ENCODE measurements at regions not wholly inside any gene's neighbourhood (a gene's known extent, or its start where the extent isn't known, plus 50 kb on each side); places are given as distances from the start of the nearest gene placed in this dataset.
"Not testable (repeated sequence)": the region's sequence is repeated elsewhere in the genome, so short reads cannot be mapped to it uniquely, and the experiment has no call there.

DNA sequence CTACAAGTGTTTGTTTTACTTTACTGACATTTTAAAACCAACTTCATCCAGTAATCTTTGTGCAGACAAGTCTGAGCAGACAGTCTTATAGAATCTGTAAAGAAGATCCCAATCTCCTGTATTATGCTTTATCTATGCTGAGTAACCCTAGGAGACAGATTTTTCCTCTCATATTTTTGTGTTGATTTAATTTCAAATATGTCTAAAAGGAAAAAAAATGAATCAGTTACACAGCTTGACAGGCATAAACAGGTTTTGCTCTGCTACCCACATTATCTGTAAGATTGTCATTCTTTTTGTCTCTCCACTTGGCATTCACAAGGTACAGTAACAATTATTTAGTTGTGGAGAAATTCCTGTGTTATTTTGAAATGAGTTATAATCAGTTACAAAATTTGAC lies 415.0 kb downstream of the NYAP2 start:
- no peak overlapping the region for H3K27ac Mint-ChIP-seq
- no peak for DNase-seq (ENCODE audit: low spot score)
- no peaks in the 10 kb centered on the region for H3K9me3 Mint-ChIP-seq
- H3K4me3 Mint-ChIP-seq = no peak overlapping the region
- no peaks in the 10 kb centered on the region for H3K4me1 Mint-ChIP-seq (ENCODE audit: low read depth)
- no peaks in the 10 kb centered on the region for H3K36me3 Mint-ChIP-seq (ENCODE audit: low read depth)
- no peaks in the 10 kb centered on the region for H3K27me3 Mint-ChIP-seq (ENCODE audit: low read depth)

DNA sequence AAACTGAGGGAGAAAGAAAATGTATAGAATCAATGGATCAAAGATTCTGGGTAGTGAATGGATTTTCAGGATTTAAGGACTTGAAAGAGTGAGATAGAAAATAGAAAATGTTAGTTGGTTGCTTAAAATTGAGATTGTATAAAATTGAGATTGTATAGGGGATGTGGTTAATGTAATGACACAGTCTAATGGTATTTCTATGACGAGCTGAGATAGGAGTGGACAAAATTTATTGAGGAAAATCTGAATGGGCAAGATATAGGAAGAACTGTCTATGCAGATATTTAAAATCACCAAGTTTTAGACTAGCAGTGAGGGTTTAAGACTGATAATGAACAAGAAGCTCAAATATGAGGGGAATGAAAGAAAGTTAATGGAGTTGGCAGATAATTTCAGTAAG lies 406.6 kb downstream of the NYAP2 start:
- no peaks in the 10 kb centered on the region for H3K4me1 Mint-ChIP-seq (ENCODE audit: low read depth)
- H3K9me3 Mint-ChIP-seq = no peaks in the 10 kb centered on the region
- no peak for DNase-seq (ENCODE audit: low spot score)
- no peaks in the 10 kb centered on the region for H3K27me3 Mint-ChIP-seq (ENCODE audit: low read depth)
- H3K36me3 Mint-ChIP-seq (ENCODE audit: low read depth) = no peaks in the 10 kb centered on the region
- no peak overlapping the region for H3K27ac Mint-ChIP-seq
- H3K4me3 Mint-ChIP-seq = no peak overlapping the region

DNA sequence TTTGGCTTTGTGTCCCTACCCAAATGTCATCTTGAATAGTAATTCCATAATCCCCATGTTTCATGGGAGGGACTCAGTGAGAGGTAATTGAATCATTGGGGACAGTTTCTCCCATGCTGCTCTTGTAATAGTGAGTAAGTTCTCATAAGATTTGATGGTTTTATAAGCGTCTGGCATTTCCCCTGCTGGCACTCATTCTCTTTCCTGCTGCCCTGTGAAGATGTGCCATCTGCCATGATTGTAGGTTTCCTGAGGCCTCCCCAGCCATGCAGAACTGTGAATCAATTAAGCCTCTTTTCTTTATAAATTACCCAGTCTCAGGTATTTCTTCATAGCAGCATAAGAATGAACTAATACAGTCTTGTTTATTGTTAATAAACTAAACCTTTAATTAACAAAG lies 402.6 kb downstream of the NYAP2 start:
- H3K27ac Mint-ChIP-seq; H3K4me3 Mint-ChIP-seq; H3K9me3 Mint-ChIP-seq; H3K27me3 Mint-ChIP-seq (ENCODE audit: low read depth); H3K36me3 Mint-ChIP-seq (ENCODE audit: low read depth); DNase-seq (ENCODE audit: low spot score); H3K4me1 Mint-ChIP-seq (ENCODE audit: low read depth): not testable (repeated sequence)

DNA sequence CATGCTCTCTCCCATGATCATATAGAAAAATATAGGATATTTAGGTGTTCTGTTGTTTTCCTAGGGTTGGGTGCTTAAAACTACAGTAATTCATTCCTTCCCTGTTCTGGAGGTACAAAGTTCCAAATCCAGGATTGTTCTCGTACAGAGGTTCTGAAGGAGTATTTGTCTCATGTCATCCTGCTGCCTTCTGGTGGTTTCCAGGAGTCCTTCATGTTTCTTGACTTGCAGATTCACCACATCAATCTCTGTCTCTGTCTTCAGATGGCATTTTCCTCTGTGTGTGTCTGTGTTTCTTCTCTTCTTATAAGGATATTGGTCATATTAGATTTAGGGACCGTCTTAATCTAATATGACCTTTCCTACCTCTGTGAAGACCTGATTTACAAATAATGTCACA lies 397.9 kb downstream of the NYAP2 start:
- no peaks in the 10 kb centered on the region for H3K27me3 Mint-ChIP-seq (ENCODE audit: low read depth)
- H3K27ac Mint-ChIP-seq = no peak overlapping the region
- no peak for DNase-seq (ENCODE audit: low spot score)
- H3K36me3 Mint-ChIP-seq (ENCODE audit: low read depth) = no peaks in the 10 kb centered on the region
- no peaks in the 10 kb centered on the region for H3K9me3 Mint-ChIP-seq
- H3K4me3 Mint-ChIP-seq = no peak overlapping the region
- H3K4me1 Mint-ChIP-seq (ENCODE audit: low read depth) = no peaks in the 10 kb centered on the region

DNA sequence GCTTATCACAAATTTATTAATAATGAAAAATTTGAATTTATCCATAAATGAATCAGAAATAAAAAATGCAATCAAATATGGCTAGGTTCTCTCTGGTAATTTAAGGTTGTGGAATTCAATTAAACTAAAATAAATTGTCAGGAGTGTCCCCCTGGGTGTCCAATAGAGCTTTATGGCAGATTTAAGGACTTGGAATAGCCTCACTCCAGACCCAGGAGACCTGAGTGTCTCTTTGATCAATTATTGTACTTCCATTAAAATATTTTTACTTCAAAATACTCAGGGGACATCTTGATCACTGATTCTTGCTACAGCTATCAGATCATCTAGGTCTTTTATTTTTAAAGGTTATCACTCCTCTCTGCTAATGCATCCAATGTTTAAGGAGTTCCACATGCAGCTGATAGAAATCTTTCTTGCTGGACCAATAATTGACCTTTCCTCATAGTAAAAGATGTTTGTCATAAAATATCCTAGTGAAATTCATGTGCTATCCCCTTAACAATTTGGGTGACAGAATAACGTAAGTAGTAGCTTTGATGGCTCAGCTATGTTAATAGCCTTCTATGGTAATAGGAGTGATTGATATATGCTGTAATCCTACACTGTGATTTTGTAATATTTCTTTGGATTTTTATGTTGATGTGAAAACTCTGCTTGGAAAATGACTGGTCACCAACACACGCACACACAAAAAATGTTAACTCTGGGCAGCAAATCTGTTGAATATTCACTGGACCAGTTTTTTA lies 395.3 kb downstream of the NYAP2 start:
- Mint-ChIP-seq H3K4me1 (ENCODE audit: low read depth) (no peaks in the 10 kb centered on the region), H3K9me3 (no peaks in the 10 kb centered on the region), H3K27me3 (ENCODE audit: low read depth) (no peaks in the 10 kb centered on the region), H3K4me3 (no peak overlapping the region), H3K36me3 (ENCODE audit: low read depth) (no peaks in the 10 kb centered on the region), H3K27ac (no peak overlapping the region)
- no peak for DNase-seq (ENCODE audit: low spot score)

DNA sequence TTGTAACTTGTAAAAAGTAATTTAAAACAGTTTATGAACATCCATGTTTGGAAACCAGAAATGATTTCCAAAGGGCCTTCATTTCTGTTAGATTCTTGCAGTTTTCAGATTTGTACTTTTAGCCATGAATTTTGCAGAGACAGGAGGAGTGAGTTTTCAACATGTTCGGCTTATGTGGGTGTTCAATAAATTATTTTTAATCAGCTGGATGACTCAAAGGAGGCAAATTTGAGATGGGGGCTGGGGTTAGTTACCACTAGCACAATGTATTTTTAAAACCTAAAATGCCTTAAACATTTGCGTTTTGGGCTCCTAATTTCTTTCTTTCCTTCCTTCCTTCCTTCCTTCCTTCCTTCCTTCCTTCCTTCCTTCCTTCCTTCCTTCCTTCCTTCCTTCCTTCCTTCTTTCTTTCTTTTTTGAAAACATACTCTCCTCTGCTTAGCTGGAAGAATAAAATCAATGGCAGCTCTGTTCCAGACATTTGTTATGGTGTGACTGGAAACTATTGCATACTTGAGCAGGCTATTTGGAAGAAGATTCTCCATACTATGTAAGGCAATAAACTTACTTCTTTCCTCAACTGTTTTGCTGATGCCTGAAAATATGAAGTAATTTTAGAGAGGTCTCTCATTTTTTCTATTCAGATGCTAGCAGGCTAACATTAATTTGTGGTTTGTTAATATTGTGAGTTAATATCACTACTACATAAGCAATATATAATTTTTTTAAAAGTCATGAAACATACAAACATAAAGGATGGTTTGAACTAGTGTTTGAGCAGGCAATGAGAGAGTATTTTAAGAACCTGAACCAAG lies 394.4 kb downstream of the NYAP2 start:
- Mint-ChIP-seq H3K4me3 (no peak overlapping the region), H3K4me1 (ENCODE audit: low read depth) (no peaks in the 10 kb centered on the region), H3K36me3 (ENCODE audit: low read depth) (no peaks in the 10 kb centered on the region), H3K27me3 (ENCODE audit: low read depth) (no peaks in the 10 kb centered on the region), H3K9me3 (no peaks in the 10 kb centered on the region), H3K27ac (no peak overlapping the region)
- DNase-seq (ENCODE audit: low spot score) = no peak

DNA sequence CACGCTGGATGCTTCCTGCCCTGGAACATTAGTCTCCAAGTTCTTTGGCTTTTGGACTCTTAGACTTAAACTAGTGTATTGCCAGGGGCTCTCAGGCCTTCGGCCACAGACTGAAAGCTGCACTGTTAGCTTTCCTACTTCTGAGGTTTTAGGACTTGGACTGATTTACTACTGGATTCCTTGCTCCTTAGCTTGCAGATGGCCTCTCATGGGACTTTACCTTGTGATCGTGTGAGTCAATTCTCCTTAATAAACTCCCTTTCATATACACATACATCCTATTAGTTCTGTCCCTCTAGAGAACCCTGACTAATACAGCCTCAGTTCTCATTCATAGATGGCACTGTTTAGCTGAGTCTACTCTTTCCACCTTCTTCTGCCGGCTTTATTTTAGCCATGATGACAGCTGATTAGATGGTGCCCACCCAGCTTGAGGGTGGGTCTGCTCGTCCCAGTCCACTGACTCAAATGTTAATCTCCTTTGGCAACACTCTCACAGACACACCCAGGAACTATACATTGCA lies 389.1 kb downstream of the NYAP2 start:
- H3K27ac Mint-ChIP-seq = no peak overlapping the region
- no peaks in the 10 kb centered on the region for H3K4me1 Mint-ChIP-seq (ENCODE audit: low read depth)
- no peaks in the 10 kb centered on the region for H3K36me3 Mint-ChIP-seq (ENCODE audit: low read depth)
- no peaks in the 10 kb centered on the region for H3K27me3 Mint-ChIP-seq (ENCODE audit: low read depth)
- no peak for DNase-seq (ENCODE audit: low spot score)
- H3K9me3 Mint-ChIP-seq = no peaks in the 10 kb centered on the region
- H3K4me3 Mint-ChIP-seq = no peak overlapping the region

DNA sequence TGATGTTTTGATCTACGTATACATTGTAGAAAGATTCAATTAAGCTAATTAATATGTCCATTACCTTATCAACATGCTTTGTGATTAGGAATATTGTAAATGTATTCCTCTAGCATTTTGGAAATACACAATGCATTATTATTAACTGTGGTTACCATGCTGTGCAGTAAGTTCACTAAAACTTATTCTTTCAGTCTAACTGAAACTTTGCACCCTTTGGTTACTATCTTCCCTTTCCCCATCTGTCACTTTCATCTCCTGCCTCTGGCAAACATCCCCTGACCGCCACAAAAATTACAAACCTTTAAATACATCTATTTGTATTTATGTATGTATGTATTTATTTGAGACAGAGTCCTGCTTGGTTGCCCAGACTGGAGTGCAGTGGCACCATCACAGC lies 388.0 kb downstream of the NYAP2 start:
- no peaks in the 10 kb centered on the region for H3K27me3 Mint-ChIP-seq (ENCODE audit: low read depth)
- no peak overlapping the region for H3K27ac Mint-ChIP-seq
- no peaks in the 10 kb centered on the region for H3K36me3 Mint-ChIP-seq (ENCODE audit: low read depth)
- no peak overlapping the region for H3K4me3 Mint-ChIP-seq
- H3K9me3 Mint-ChIP-seq = no peaks in the 10 kb centered on the region
- no peak for DNase-seq (ENCODE audit: low spot score)
- no peaks in the 10 kb centered on the region for H3K4me1 Mint-ChIP-seq (ENCODE audit: low read depth)

DNA sequence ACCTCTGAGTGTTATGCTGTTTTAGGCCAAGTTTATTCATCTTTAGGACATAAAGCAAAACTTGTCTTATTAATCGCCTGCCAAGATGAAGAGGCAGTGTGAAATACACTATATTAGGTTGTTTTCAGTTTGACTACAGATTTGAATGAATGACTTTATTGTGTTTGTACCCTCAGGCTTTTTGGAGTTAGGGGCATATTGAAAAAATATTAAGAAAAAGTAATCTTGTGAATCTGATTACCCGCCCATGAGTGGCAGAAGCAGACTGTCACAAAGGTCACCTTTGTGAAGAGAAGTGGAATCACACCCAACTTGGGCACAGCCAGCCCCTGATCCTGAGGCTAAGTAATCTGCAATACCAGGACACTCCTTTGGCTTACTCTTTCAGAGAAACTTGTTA lies 382.5 kb downstream of the NYAP2 start:
- H3K9me3 Mint-ChIP-seq = no peaks in the 10 kb centered on the region
- H3K27me3 Mint-ChIP-seq (ENCODE audit: low read depth) = no peaks in the 10 kb centered on the region

DNA sequence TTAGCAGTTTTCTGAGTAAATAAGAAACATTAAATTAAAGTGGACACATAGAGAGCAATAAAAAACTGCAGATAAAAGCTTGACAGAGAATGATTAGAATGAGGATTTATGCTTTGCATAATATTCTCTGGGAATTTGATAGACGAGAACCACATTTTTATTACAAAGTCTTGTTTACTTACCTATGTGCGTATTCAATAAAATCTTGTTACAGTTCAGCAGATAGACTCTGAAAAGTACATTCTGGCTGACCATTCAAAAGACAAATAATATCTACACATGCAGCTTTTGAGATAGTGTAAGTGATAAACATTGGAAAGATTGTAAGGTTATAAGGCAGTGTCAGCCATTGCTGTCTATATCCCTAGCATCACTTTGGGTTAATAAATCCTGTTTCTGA lies 381.6 kb downstream of the NYAP2 start:
- Mint-ChIP-seq H3K27ac (no peak overlapping the region), H3K4me3 (no peak overlapping the region), H3K36me3 (ENCODE audit: low read depth) (no peaks in the 10 kb centered on the region), H3K4me1 (ENCODE audit: low read depth) (no peaks in the 10 kb centered on the region), H3K9me3 (no peaks in the 10 kb centered on the region), H3K27me3 (ENCODE audit: low read depth) (no peaks in the 10 kb centered on the region)
- DNase-seq (ENCODE audit: low spot score) = no peak

More for the DNA sequence above, 382.5 kb downstream of the NYAP2 start:
- Mint-ChIP-seq H3K4me3 (no peak overlapping the region), H3K36me3 (ENCODE audit: low read depth) (no peaks in the 10 kb centered on the region), H3K4me1 (ENCODE audit: low read depth) (no peaks in the 10 kb centered on the region), H3K27ac (no peak overlapping the region)
- no peak for DNase-seq (ENCODE audit: low spot score)

DNA sequence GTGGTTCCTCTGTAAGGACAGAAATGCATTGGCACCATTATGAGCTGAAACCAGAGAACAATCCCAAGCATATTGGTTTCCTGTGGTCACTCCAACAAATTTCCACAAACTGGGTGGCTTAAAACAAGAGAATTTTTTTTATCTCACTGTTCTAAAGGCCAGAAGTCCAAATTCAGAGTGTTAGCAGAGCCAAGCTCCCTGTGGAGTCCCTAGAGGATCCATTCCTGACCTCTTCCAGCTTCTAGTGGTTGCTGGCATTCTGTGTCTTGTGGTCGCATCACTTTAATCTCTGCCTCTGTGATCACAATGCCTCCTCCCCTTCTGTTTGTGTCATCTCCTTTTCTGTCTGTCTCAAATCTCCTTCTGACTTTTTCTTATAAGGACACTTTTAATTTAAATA lies 380.3 kb downstream of the NYAP2 start:
- Mint-ChIP-seq H3K4me1 (ENCODE audit: low read depth) (no peaks in the 10 kb centered on the region), H3K4me3 (no peak overlapping the region), H3K36me3 (ENCODE audit: low read depth) (no peaks in the 10 kb centered on the region), H3K27ac (no peak overlapping the region), H3K27me3 (ENCODE audit: low read depth) (no peaks in the 10 kb centered on the region), H3K9me3 (no peaks in the 10 kb centered on the region)
- no peak for DNase-seq (ENCODE audit: low spot score)

DNA sequence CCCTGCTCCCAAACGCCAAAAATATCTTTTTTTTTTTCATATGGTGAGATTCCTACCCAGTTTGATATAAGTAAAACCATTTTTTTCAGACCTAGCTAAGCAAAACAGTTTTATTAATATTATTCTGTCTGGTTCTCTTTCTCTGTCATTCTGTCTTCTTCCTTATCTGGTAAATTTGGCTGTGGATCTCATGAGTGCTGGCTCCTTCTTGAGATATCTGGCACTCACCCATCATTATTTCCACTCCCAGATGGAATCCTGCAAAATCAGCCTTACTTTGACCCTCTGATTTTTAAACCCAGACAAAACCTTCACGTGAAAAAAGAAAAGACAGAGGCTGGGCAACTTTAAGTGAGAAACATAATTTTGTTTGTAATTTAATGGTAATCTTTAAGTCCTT lies 373.6 kb downstream of the NYAP2 start:
- no peak overlapping the region for H3K27ac Mint-ChIP-seq
- no peaks in the 10 kb centered on the region for H3K36me3 Mint-ChIP-seq (ENCODE audit: low read depth)
- H3K27me3 Mint-ChIP-seq (ENCODE audit: low read depth) = no peaks in the 10 kb centered on the region
- no peaks in the 10 kb centered on the region for H3K9me3 Mint-ChIP-seq
- no peak overlapping the region for H3K4me3 Mint-ChIP-seq
- no peak for DNase-seq (ENCODE audit: low spot score)
- peaks cover 5% of the 10 kb centered on the region for H3K4me1 Mint-ChIP-seq (ENCODE audit: low read depth)

DNA sequence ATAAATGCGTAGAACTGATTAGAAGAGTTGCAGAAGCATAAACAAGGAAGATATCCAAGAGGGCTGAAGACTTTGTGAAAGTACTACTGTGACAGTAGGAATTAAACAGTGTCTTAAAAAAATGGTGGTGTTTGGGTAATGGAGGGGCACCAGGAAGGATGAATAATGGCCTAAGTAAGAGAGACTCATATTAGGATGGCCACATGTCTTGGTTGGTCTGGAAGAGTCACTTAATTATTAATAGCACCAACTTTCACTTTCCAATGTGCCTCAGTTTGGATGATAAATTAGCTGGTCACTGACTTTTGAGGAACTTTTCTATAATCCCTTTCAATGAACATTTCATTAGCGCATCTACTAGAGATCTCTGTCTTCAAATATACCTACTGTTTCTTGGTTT lies 372.2 kb downstream of the NYAP2 start:
- Mint-ChIP-seq H3K4me3 (no peak overlapping the region), H3K4me1 (ENCODE audit: low read depth) (peaks cover 5% of the 10 kb centered on the region), H3K9me3 (no peaks in the 10 kb centered on the region), H3K27me3 (ENCODE audit: low read depth) (no peaks in the 10 kb centered on the region), H3K36me3 (ENCODE audit: low read depth) (no peaks in the 10 kb centered on the region), H3K27ac (no peak overlapping the region)
- no peak for DNase-seq (ENCODE audit: low spot score)

DNA sequence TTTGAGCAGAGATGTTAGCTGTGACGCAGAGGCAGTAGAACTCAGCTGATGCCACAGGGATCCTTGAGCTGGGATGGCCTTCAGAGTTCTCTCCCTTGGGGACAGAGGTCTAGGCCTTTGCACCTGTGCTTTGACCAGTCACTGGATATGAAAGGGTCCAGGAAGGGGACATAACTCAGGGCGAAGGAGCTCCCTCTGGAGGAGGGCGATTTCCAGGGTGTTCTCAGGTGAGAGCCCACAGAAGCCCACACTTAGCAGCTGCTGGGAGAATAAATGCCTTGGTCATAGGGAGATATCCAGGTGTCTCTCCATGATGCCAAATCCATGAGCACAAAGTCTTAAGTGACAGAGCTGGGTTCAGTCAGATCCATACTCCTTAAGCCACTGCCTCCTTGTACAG lies 369.2 kb downstream of the NYAP2 start:
- Mint-ChIP-seq H3K4me3 (no peak overlapping the region), H3K27ac (no peak overlapping the region), H3K4me1 (ENCODE audit: low read depth) (peaks cover 5% of the 10 kb centered on the region), H3K27me3 (ENCODE audit: low read depth) (no peaks in the 10 kb centered on the region), H3K36me3 (ENCODE audit: low read depth) (no peaks in the 10 kb centered on the region), H3K9me3 (no peaks in the 10 kb centered on the region)
- no peak for DNase-seq (ENCODE audit: low spot score)

Measured in T-helper 2 cell treated with Interferon-gamma antibody and Interleukin-4, amounts not matched to agents 5 μg/mL and 100 μg/mL, for 36 hours (primary cell).